ENCODE measurements at regions not wholly inside any gene's neighbourhood (a gene's known extent, or its start where the extent isn't known, plus 50 kb on each side); places are given as distances from the start of the nearest gene placed in this dataset.

- in situ Hi-C loops (cut with MboI), result no loop called here
- no peak overlapping the region for H3K4me3 ChIP-seq
- H3K27me3 ChIP-seq (replicated peaks; ENCODE audit: insufficient read depth), result no peaks in the 10 kb centered on the region
- no peak for DNase-seq
- H3K9me2 ChIP-seq (ENCODE audit: insufficient read depth), result no peaks in the 10 kb centered on the region
- no peak overlapping the region for H2AFZ ChIP-seq
- H3K9ac ChIP-seq, result no peak overlapping the region
- TF ChIP-seq EZH2 (IDR thresholded peaks at IDR 0.05; ENCODE audit: insufficient read depth, poor library complexity, severe bottlenecking) (no peak), EZH2phosphoT487 (IDR thresholded peaks at IDR 0.05; ENCODE audit: insufficient read depth, low read depth) (no peak)
- H3K4me1 ChIP-seq (ENCODE audit: insufficient read depth), result no peaks in the 10 kb centered on the region
- no peak overlapping the region for H3K27ac ChIP-seq
- no peaks in the 10 kb centered on the region for H3F3A ChIP-seq (ENCODE audit: insufficient read depth)
- H4K20me1 ChIP-seq (ENCODE audit: insufficient read depth), result no peaks in the 10 kb centered on the region
- H3K79me2 ChIP-seq (ENCODE audit: insufficient read depth), result no peaks in the 10 kb centered on the region
- 7% methylated on average over 3 of the region's 3 CpGs for WGBS, 2 experiments (ENCODE audit: low coverage in 1 of 2, low lambda C conversion rate in 2 of 2, missing lambda C conversion rate in 2 of 2)
- no peaks in the 10 kb centered on the region for H3K36me3 ChIP-seq (ENCODE audit: low read depth)
- H3K4me2 ChIP-seq (ENCODE audit: unreplicated experiment), result no peak overlapping the region
- H3K9me3 ChIP-seq (ENCODE audit: low read depth), result no peaks in the 10 kb centered on the region
Measured at GRCh38 chr5:113896789-113897188, 383.3 kb downstream of the YTHDC2 start.

- TF ChIP-seq EZH2phosphoT487 (IDR thresholded peaks at IDR 0.05; ENCODE audit: insufficient read depth, low read depth) (no peak), EZH2 (IDR thresholded peaks at IDR 0.05; ENCODE audit: insufficient read depth, poor library complexity, severe bottlenecking) (no peak)
- Histone ChIP-seq H3K79me2 (ENCODE audit: insufficient read depth) (no peaks in the 10 kb centered on the region), H3K27ac (no peak overlapping the region), H2AFZ (no peak overlapping the region), H3K9me3 (ENCODE audit: low read depth) (no peaks in the 10 kb centered on the region), H3K36me3 (ENCODE audit: low read depth) (no peaks in the 10 kb centered on the region), H3K4me2 (ENCODE audit: unreplicated experiment) (no peak overlapping the region), H3F3A (ENCODE audit: insufficient read depth) (no peaks in the 10 kb centered on the region), H3K4me1 (ENCODE audit: insufficient read depth) (no peaks in the 10 kb centered on the region), H3K9me2 (ENCODE audit: insufficient read depth) (no peaks in the 10 kb centered on the region), H3K9ac (no peak overlapping the region), H3K27me3 (replicated peaks; ENCODE audit: insufficient read depth) (no peaks in the 10 kb centered on the region), H3K4me3 (no peak overlapping the region), H4K20me1 (ENCODE audit: insufficient read depth) (no peaks in the 10 kb centered on the region)
- in situ Hi-C loops (cut with MboI), result no loop called here
- no peak for DNase-seq
- WGBS, 2 experiments (ENCODE audit: low coverage in 1 of 2, low lambda C conversion rate in 2 of 2, missing lambda C conversion rate in 2 of 2), result 35 to 53% methylated on average over 5 of the region's 5 CpGs
Measured at GRCh38 chr5:113897748-113898147, 384.3 kb downstream of the YTHDC2 start.

- DNase-seq, result no peak
- Histone ChIP-seq H3K4me2 (ENCODE audit: unreplicated experiment) (no peak overlapping the region), H3K27me3 (replicated peaks; ENCODE audit: insufficient read depth) (no peaks in the 10 kb centered on the region), H3K79me2 (ENCODE audit: insufficient read depth) (no peaks in the 10 kb centered on the region), H4K20me1 (ENCODE audit: insufficient read depth) (no peaks in the 10 kb centered on the region), H2AFZ (no peak overlapping the region), H3K9me2 (ENCODE audit: insufficient read depth) (no peaks in the 10 kb centered on the region), H3F3A (ENCODE audit: insufficient read depth) (no peaks in the 10 kb centered on the region), H3K4me3 (no peak overlapping the region), H3K9ac (no peak overlapping the region), H3K9me3 (ENCODE audit: low read depth) (no peaks in the 10 kb centered on the region), H3K36me3 (ENCODE audit: low read depth) (no peaks in the 10 kb centered on the region), H3K4me1 (ENCODE audit: insufficient read depth) (no peaks in the 10 kb centered on the region), H3K27ac (no peak overlapping the region)
- TF ChIP-seq EZH2phosphoT487 (IDR thresholded peaks at IDR 0.05; ENCODE audit: insufficient read depth, low read depth) (no peak), EZH2 (IDR thresholded peaks at IDR 0.05; ENCODE audit: insufficient read depth, poor library complexity, severe bottlenecking) (no peak)
- in situ Hi-C loops (cut with MboI), result no loop called here
Measured at GRCh38 chr5:113900141-113900540, 386.6 kb downstream of the YTHDC2 start.

GRCh38 chr5:113900816-113901215 lies 387.3 kb downstream of the YTHDC2 start:
- Histone ChIP-seq H3K36me3 (ENCODE audit: low read depth) (no peaks in the 10 kb centered on the region), H3K4me2 (ENCODE audit: unreplicated experiment) (no peak overlapping the region), H3F3A (ENCODE audit: insufficient read depth) (no peaks in the 10 kb centered on the region), H3K27ac (no peak overlapping the region), H3K4me1 (ENCODE audit: insufficient read depth) (no peaks in the 10 kb centered on the region), H3K9me3 (ENCODE audit: low read depth) (no peaks in the 10 kb centered on the region), H3K27me3 (replicated peaks; ENCODE audit: insufficient read depth) (no peaks in the 10 kb centered on the region), H2AFZ (no peak overlapping the region), H3K79me2 (ENCODE audit: insufficient read depth) (no peaks in the 10 kb centered on the region), H3K9me2 (ENCODE audit: insufficient read depth) (no peaks in the 10 kb centered on the region), H3K9ac (no peak overlapping the region), H4K20me1 (ENCODE audit: insufficient read depth) (no peaks in the 10 kb centered on the region), H3K4me3 (no peak overlapping the region)
- WGBS, 2 experiments (ENCODE audit: low coverage in 1 of 2, low lambda C conversion rate in 2 of 2, missing lambda C conversion rate in 2 of 2), result 11 to 20% methylated on average over 3 of the region's 3 CpGs
- in situ Hi-C loops (cut with MboI), result no loop called here
- TF ChIP-seq EZH2 (IDR thresholded peaks at IDR 0.05; ENCODE audit: insufficient read depth, poor library complexity, severe bottlenecking) (no peak), EZH2phosphoT487 (IDR thresholded peaks at IDR 0.05; ENCODE audit: insufficient read depth, low read depth) (no peak)
- DNase-seq, result no peak

GRCh38 chr5:113901718-113902117 lies 388.2 kb downstream of the YTHDC2 start:
- Histone ChIP-seq H4K20me1 (ENCODE audit: insufficient read depth) (no peaks in the 10 kb centered on the region), H3K4me1 (ENCODE audit: insufficient read depth) (no peaks in the 10 kb centered on the region), H3K27me3 (replicated peaks; ENCODE audit: insufficient read depth) (no peaks in the 10 kb centered on the region), H3K9me3 (ENCODE audit: low read depth) (no peaks in the 10 kb centered on the region), H3K4me3 (no peak overlapping the region), H3K27ac (no peak overlapping the region), H3K4me2 (ENCODE audit: unreplicated experiment) (no peak overlapping the region), H3K79me2 (ENCODE audit: insufficient read depth) (no peaks in the 10 kb centered on the region), H3F3A (ENCODE audit: insufficient read depth) (no peaks in the 10 kb centered on the region), H3K36me3 (ENCODE audit: low read depth) (no peaks in the 10 kb centered on the region), H3K9me2 (ENCODE audit: insufficient read depth) (no peaks in the 10 kb centered on the region), H2AFZ (no peak overlapping the region), H3K9ac (no peak overlapping the region)
- in situ Hi-C loops (cut with MboI), result no loop called here
- TF ChIP-seq EZH2phosphoT487 (IDR thresholded peaks at IDR 0.05; ENCODE audit: insufficient read depth, low read depth) (no peak), EZH2 (IDR thresholded peaks at IDR 0.05; ENCODE audit: insufficient read depth, poor library complexity, severe bottlenecking) (no peak)
- DNase-seq, result no peak
- WGBS, 2 experiments (ENCODE audit: low coverage in 1 of 2, low lambda C conversion rate in 2 of 2, missing lambda C conversion rate in 2 of 2), result 18 to 20% methylated on average over 1 of the region's 1 CpG
